Transverse colon (tissue), 4 donors: ENCODE measurements at regions not wholly inside any gene's neighbourhood (a gene's known extent, or its start where the extent isn't known, plus 50 kb on each side); places are given as distances from the start of the nearest gene placed in this dataset.

Experiments used
- EP300 ChIP-seq: sonication (generic); formaldehyde crosslinking; IDR thresholded peaks from one replicate; pipeline ENCODE4 v1.6.1; 2017; ENCODE audit warnings: antibody characterized with exemption, low read depth
- POLR2A ChIP-seq: fragments of 450-650 bp; IDR thresholded peaks from one replicate; pipeline ENCODE4 v1.6.1; 2016; ENCODE audit warnings: antibody characterized with exemption, mild to moderate bottlenecking, moderate library complexity
- POLR2AphosphoS5 ChIP-seq, 3 donors: sonication (generic); formaldehyde crosslinking; IDR thresholded peaks; one replicate each; pipeline ENCODE4 v1.6.1; 2016; ENCODE audit warnings: antibody characterized with exemption in 3 of 3
- TF ChIP-seq, protein P1 (sequence below), 5 experiments: fragments of 200-600 bp in 3 of 5; fragments of 450-650 bp in 2 of 5; sonication (generic) in 3 of 5; IDR thresholded peaks; 1 replicate in 2 of 5; 2 replicates in 3 of 5; pipeline ENCODE4 v1.5.1; 2016 to 2017; ENCODE audit warnings: antibody characterized with exemption in 5 of 5, inconsistent platforms in 3 of 5, mild to moderate bottlenecking in 2 of 5, moderate library complexity in 1 of 5

DNA sequence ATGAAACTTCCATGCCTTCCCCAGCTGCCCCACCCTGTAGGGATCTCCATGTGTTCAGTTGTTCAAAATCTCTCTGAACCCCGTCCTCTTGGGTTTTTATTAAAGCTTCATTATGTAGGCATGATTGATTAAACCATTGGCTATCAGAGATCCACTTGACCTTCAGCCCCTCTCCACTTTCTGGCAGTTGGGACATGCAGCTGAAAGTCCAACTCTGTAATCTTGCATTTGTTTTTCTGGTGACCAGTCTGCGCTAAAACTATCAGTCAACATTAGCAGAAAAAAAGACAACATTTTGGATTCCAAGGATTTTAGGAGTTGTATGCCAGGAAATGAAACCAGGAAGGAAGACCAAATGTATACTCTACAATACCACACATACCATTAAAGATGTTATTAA, 1115.1 kb downstream of the XPNPEP1 start:
- TF ChIP-seq, protein P1, sequence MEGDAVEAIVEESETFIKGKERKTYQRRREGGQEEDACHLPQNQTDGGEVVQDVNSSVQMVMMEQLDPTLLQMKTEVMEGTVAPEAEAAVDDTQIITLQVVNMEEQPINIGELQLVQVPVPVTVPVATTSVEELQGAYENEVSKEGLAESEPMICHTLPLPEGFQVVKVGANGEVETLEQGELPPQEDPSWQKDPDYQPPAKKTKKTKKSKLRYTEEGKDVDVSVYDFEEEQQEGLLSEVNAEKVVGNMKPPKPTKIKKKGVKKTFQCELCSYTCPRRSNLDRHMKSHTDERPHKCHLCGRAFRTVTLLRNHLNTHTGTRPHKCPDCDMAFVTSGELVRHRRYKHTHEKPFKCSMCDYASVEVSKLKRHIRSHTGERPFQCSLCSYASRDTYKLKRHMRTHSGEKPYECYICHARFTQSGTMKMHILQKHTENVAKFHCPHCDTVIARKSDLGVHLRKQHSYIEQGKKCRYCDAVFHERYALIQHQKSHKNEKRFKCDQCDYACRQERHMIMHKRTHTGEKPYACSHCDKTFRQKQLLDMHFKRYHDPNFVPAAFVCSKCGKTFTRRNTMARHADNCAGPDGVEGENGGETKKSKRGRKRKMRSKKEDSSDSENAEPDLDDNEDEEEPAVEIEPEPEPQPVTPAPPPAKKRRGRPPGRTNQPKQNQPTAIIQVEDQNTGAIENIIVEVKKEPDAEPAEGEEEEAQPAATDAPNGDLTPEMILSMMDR (IDR thresholded peaks at IDR 0.05), result no peak
- TF ChIP-seq EP300 (no peak), POLR2A (no peak), POLR2AphosphoS5 (IDR thresholded peaks at IDR 0.05) (no peak)
